CD4-positive, alpha-beta T cell treated with Interleukin-2 at 100 ng/mL for 4 hours (primary cell): ENCODE measurements at regions not wholly inside any gene's neighbourhood (a gene's known extent, or its start where the extent isn't known, plus 50 kb on each side); places are given as distances from the start of the nearest gene placed in this dataset.
"Not testable (repeated sequence)": the region's sequence is repeated elsewhere in the genome, so short reads cannot be mapped to it uniquely, and the experiment has no call there.

ENCODE experiments used
- DNase-seq: peaks from one replicate; pipeline ENCODE4 v3.0.0-alpha.2; 2020; ENCODE audit warnings: low spot score

- not testable (repeated sequence) for DNase-seq
Measured at GRCh38 chr11:14573539-14574057, 53.4 kb upstream of the PSMA1 start.

- no peak for DNase-seq
Measured at GRCh38 chr11:14577292-14577691, 57.1 kb upstream of the PSMA1 start.

DNA sequence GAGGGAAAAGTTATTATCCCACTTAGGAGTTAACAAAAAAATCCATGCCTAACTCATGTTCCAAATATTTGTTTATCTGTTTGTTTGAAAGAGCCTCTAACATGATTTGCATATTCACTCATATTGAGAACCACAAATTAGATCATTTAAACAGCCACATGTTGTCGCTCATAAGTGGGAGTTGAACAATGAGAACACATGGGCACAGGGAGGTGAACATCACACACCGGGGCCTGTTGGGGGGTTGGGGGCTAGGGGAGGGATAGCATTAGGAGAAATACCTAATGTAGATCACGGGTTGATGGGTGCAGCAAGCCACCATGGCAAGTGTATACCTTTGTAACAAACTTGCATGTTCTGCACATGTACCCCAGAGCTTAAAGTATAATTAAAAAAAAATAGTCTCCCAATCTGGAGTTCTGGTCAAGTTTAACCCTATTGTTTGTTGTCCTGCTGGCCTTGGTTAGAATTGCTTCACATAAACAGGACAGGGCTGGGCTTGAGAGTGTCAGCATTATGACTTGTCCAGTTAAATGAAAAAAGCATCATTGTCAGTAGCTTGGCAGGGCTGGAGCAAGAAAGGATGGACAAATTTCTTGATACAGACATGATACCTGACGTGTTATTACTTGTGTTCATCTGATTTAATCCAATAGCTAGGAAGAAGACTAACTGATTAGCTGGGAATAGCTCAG, 57.8 kb upstream of the PSMA1 start:
- DNase-seq: peak; percentile 29

GRCh38 chr11:14578541-14578956, 58.4 kb upstream of the PSMA1 start:
- peak; percentile 91 for DNase-seq

GRCh38 chr11:14579646-14580045, 59.5 kb upstream of the PSMA1 start:
- DNase-seq: no peak

DNA sequence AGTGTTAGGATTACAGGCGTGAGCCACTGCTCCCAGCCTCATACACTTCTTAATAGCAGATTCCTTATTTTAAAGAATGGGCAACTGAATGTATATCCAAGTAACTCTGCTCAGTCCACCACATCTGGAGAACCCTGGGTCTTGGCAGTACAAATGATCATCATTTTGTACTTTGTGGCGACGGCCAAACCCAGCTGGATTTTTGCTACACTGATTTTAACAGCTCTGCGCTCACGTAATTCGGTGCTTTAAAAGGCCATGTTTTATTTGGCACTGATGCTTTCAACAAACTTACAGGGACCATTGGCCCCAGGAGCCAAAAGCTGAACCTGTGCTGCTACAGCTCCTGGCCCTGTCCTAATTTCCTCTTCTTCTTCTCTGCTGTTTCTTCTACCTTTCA, 60.8 kb upstream of the PDE3B start:
- no peak for DNase-seq

DNA sequence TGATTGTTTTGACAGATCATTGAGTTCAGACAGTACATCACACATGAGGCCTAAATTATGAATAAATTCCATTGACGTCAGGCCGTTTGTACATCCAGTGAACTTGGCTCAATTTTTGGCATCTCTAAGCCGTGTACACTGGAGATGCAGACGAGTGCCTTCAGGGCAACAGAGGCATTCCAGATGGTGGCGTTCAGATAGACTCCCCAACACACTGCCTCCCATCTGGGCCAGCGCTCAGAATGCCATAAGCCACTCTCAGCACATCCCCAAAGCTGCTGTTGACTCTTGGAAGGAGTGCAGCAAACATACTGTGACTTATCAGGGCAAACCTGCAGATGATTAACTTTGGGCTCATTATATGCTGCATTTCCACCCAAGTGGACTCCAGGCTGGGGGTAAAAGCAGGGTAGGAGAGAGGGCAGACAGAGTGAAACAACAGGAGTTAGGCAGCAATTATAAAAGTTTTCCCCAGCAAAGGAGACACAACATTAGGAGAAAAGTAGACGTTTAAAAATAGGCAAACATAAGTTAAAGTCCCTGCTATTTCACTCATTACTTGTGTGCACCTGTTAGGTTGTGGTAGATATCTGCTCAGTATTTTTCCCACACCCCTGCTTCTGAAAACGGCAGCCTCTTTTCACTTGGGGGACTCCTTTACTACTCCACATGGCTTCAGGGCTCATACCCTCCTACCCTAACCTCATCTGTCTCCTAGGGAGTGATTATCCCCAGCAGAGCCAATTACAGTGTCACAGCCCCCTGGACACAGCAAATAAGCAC, 60.2 kb upstream of the PDE3B start:
- DNase-seq: no peak

DNA sequence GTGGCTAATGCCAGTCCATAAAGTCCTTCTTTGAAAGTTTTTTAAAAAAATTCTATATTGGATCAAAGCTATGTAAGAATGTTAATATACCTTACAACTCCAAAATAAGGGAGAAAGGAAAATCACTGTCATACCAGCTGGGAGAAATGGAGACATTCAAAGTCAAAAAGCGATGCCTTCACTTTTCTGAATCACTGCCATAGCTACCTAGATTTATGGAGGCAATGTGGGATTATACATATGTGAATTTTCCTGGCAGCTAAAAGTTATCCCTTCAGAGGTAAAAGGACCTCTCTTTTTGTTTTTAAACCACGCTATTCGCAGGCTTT, 59.6 kb upstream of the PDE3B start:
- DNase-seq: no peak

- no peak for DNase-seq
Measured at GRCh38 chr11:14584595-14584994, 59.0 kb upstream of the PDE3B start.

GRCh38 chr11:14585438-14585837, 58.2 kb upstream of the PDE3B start:
- no peak for DNase-seq

- no peak for DNase-seq
Measured at GRCh38 chr11:14587258-14587657, 56.3 kb upstream of the PDE3B start.

- no peak for DNase-seq
Measured at GRCh38 chr11:14588681-14589080, 54.9 kb upstream of the PDE3B start.

DNA sequence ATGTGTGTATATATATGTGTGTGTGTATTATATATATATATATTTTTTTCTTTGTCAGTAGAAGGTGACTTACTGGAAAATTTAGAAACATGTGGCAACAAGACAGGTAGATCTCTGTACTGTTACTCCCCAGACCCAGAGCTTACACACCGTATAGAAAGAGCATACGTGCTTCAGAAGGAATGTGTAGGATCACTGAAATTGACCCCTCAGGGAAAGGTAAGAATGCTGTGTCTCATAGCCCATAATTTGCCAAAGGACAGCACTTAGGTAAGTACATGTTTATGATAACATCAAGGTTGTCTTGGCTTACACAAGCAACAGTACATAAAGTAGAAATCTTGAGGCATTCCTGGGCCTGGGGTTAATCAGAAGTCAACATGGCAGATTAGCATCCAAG, 54.2 kb upstream of the PDE3B start:
- DNase-seq: no peak

DNA sequence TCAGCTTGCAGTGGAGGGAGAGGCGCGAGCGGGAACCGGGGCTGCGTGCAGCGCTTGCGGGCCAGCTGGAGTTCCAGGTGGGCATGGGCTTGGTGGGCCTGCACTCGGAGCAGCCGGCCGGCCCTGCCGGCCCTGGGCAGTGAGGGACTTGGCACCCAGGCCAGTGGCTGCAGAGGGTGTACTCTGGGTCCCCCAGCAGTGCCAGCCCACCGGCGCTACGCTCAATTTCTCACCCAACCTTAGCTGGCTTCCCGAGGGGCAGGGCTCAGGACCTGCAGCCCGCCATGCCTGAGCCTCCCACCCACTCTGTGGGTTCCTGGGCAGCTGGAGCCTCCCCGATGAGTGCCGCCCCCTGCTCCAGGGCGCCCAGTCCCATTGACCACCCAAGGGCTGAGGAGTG, 52.6 kb upstream of the PDE3B start:
- not testable (repeated sequence) for DNase-seq

GRCh38 chr11:14593671-14594070, 49.9 kb upstream of the PDE3B start:
- DNase-seq: no peak
